ENCODE measurements at regions not wholly inside any gene's neighbourhood (a gene's known extent, or its start where the extent isn't known, plus 50 kb on each side); places are given as distances from the start of the nearest gene placed in this dataset.

DNA sequence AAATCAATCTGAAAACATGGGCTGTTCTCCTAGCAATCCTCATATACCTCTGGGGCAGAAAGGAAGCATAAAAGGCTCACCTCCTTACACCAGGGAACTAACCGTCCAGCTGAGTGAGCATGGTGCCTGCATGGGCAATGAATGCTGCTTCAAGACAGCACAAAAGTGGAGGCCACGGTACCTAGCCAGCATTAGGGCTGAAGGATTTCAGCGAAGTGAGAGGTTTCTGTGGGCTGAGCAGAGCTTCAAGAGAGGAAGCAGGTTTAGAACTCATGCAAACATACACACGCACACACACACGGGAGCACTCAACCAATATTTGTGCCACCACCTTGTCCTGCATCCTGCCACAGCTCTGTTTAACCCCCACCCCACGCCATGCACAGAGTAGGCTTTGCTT is 838.5 kb upstream of the TMEM132C start:
- H3K27ac ChIP-seq = no peak overlapping the region
- no peak for TF ChIP-seq ZFX (IDR thresholded peaks at IDR 0.05; ENCODE audit: borderline replicate concordance)
- no peak for TF ChIP-seq CTCF (IDR thresholded peaks at IDR 0.05)

DNA sequence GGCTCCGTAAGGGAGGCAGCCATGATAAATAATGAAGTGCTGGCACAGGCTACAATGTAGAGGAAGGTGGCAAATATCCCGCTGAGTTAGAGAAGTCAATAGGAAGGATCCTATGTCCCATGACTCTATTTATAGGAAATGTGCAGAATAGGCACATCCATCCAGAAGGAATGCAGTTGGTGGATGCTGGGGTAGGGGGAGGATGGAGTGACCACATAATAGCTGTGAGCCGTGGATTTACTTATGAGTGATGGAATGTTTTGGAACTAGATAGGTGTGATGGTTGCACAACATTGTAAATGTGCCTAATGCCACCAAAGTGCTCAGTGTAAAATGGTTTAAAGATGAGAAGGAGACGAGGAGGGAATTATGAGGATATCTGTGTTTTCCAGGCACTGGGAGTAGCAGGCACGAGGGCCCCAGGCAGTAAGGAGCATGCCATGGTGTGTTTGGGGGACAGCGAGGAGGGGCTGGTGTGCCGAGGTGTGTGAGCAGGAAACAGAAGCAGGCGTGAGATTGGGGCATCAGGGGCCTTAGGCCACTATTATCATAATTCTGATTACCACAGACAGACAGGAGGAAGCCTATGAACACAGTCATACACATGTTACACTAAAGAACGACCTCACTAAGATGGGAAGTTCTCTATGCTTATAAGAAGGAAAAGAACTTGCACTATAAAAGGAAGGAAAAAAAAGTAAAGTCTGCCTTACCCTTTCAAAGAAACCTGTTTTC is 837.3 kb upstream of the TMEM132C start:
- no peak for TF ChIP-seq CTCF (IDR thresholded peaks at IDR 0.05)
- TF ChIP-seq ZFX (IDR thresholded peaks at IDR 0.05; ENCODE audit: borderline replicate concordance) = no peak
- no peak overlapping the region for H3K27ac ChIP-seq

DNA sequence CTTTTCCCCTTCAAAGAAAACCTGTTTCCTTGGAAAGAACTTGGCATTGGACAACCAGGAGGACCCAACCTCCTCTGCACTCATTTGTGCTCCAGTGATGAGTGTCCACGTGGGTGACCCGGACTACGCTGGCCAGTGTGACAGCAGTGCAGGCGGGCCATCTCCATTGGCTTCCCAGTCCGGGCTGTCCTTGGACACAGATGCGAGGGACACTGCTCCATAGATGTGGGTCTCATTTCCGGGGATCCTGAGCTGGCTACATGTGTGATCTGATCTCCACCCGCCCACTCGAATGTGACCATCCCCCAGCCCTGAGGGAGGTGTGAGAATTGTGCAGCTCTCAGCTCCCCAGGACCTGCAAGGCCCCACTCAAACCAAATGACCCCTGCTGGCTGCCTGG is 836.6 kb upstream of the TMEM132C start:
- TF ChIP-seq ZFX (IDR thresholded peaks at IDR 0.05; ENCODE audit: borderline replicate concordance) (no peak), CTCF (IDR thresholded peaks at IDR 0.05) (no peak)
- no peak overlapping the region for H3K27ac ChIP-seq

DNA sequence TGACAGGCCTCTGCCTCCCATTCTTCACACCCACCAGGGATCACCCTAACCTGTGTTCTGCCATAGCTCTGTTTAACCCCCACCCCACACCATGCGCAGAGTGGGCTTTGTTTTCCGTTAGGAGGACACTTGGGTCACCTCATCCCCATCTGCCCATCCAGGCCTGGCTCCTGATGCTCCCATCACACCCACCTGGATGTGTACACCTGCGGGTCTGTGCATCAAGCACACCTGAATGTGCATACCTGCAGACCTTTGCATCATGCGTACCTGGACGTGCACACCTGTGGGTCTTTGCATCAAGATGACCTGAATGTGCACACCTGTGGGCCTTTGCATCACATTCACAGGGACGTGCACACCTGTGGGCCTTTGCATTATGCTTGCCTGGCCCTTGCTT is 835.8 kb upstream of the TMEM132C start:
- TF ChIP-seq CTCF (IDR thresholded peaks at IDR 0.05) (no peak), ZFX (IDR thresholded peaks at IDR 0.05; ENCODE audit: borderline replicate concordance) (no peak)
- H3K27ac ChIP-seq = no peak overlapping the region

DNA sequence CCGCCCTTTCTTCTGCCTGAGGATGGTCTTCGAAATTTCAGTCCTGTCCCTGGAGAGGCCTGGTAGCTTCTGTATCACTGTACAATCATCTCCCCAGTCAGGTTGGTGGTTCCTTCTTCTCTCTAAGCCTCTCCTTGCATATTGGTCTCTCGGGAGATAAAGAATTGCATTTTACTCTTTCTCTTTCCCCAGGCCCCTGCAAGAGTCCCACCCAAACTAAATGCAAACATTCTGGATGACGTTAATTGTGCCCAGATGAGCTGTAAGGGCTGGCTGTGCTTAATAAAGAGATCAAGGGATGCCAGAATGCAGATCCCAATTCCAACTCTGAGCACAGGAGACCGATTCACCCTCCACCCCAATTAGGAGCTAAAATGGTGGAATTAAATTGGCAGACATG is 835.4 kb upstream of the TMEM132C start:
- no peak overlapping the region for H3K27ac ChIP-seq
- TF ChIP-seq CTCF (IDR thresholded peaks at IDR 0.05) (no peak), ZFX (IDR thresholded peaks at IDR 0.05; ENCODE audit: borderline replicate concordance) (no peak)

- H3K27ac ChIP-seq = no peak overlapping the region
- TF ChIP-seq ZFX (IDR thresholded peaks at IDR 0.05; ENCODE audit: borderline replicate concordance) (no peak), CTCF (IDR thresholded peaks at IDR 0.05) (no peak)
Observed at GRCh38 chr12:127435439-127435838, 831.5 kb upstream of the TMEM132C start.

DNA sequence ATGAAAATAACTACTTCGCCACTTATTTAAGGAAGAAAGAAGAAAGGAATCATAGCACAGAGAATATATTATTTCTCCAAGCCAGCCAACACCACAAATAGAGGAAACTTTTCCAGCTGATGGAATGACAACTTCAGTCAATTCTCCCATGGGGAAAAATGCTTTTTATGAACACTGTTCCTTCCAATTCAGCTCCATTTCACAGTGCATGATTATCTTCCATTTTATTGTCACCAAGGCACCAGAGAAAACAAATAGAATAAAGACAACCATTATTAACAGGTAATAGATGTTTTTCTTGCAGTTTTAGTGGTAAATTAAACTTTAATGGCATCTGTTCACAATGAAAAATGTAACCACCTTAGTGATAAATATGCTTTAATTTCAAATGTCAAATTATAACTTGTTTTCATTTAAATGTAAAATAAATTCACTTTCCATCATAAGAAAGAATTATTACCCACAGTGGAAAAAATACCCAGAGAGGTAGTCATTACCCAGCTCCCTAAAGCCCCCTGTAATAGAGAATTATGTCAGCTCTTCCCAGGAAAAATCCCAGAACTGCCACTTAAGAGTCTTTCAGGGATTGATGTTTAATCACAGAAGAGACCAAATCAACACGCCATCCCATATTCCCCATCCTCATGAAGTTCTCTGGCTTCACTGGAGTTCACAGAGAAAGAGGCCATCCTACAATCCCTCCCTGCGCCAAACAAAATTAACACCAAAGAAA is 828.3 kb upstream of the TMEM132C start:
- TF ChIP-seq ZFX (IDR thresholded peaks at IDR 0.05; ENCODE audit: borderline replicate concordance) (no peak), CTCF (IDR thresholded peaks at IDR 0.05) (no peak)

More for the DNA sequence above, 828.3 kb upstream of the TMEM132C start:
- H3K27ac ChIP-seq = no peak overlapping the region
